H1 (cell line): ENCODE measurements at regions not wholly inside any gene's neighbourhood (a gene's known extent, or its start where the extent isn't known, plus 50 kb on each side); places are given as distances from the start of the nearest gene placed in this dataset.

Experiments used
- ATF2 ChIP-seq: IDR thresholded peaks from 2 replicates; pipeline ENCODE4 v1.6.1; 2012; ENCODE audit warnings: low read length, inconsistent platforms
- ZNF274 ChIP-seq: IDR thresholded peaks from 2 replicates; pipeline ENCODE4 v1.7.0; 2012; ENCODE audit warnings: low read length, borderline replicate concordance; ENCODE audit errors: extremely low read depth

GRCh38 chr2:226308323-226308680, 491.3 kb downstream of the IRS1 start:
- TF ChIP-seq ATF2 (no peak), ZNF274 (no peak)
